HG03025 (cell line): ENCODE measurements at regions not wholly inside any gene's neighbourhood (a gene's known extent, or its start where the extent isn't known, plus 50 kb on each side); places are given as distances from the start of the nearest gene placed in this dataset.

Experiments used
- ATAC-seq: cut with Tn5 transposase; IDR thresholded peaks from one replicate; pipeline ENCODE4 v1.9.1; 2021; ENCODE audit warnings: mild to moderate bottlenecking, moderate library complexity; ENCODE audit not compliant: unreplicated experiment, low FRiP score

- ATAC-seq, result no peak
These were observed 68.6 kb upstream of the POU3F1 start for GRCh38 chr1:38115226-38115625.

GRCh38 chr1:38114241-38115026 lies 67.8 kb upstream of the POU3F1 start:
- no peak for ATAC-seq

GRCh38 chr1:38113159-38113666 lies 66.6 kb upstream of the POU3F1 start:
- ATAC-seq, result no peak

GRCh38 chr1:38111589-38111988 lies 65.0 kb upstream of the POU3F1 start:
- no peak for ATAC-seq

- no peak for ATAC-seq
These were observed 58.7 kb upstream of the POU3F1 start for GRCh38 chr1:38105267-38105666.

GRCh38 chr1:38102636-38103035 lies 56.0 kb upstream of the POU3F1 start:
- ATAC-seq, result no peak

GRCh38 chr1:38101037-38101785 lies 54.6 kb upstream of the POU3F1 start:
- ATAC-seq, result no peak

GRCh38 chr1:38098101-38098847 lies 51.7 kb upstream of the POU3F1 start:
- ATAC-seq, result no peak

- ATAC-seq, result no peak
These were observed 50.8 kb upstream of the POU3F1 start for GRCh38 chr1:38097284-38097898.
